Skin epidermis (tissue), 12 donors: ENCODE measurements at regions not wholly inside any gene's neighbourhood (a gene's known extent, or its start where the extent isn't known, plus 50 kb on each side); places are given as distances from the start of the nearest gene placed in this dataset.
"Not testable (repeated sequence)": the region's sequence is repeated elsewhere in the genome, so short reads cannot be mapped to it uniquely, and the experiment has no call there.

Experiments
- H3K27ac ChIP-seq, 21 experiments: fragments of 200-600 bp; sonication (generic) in 11 of 21; one replicate each; pipeline ENCODE4 v1.5.0; 2020; ENCODE audit warnings: mild to moderate bottlenecking in 3 of 21, inconsistent platforms in 2 of 21, moderate library complexity in 2 of 21
- H3K4me3 ChIP-seq, 7 experiments: fragments of 200-600 bp; sonication (generic) in 2 of 7; one replicate each; pipeline ENCODE4 v1.5.0; 2020; ENCODE audit warnings: inconsistent platforms in 2 of 7, mild to moderate bottlenecking in 2 of 7, moderate library complexity in 1 of 7

GRCh38 chr3:164781755-164782154 is 296.5 kb downstream of the SI start:
- H3K27ac ChIP-seq, result no peak overlapping the region

DNA sequence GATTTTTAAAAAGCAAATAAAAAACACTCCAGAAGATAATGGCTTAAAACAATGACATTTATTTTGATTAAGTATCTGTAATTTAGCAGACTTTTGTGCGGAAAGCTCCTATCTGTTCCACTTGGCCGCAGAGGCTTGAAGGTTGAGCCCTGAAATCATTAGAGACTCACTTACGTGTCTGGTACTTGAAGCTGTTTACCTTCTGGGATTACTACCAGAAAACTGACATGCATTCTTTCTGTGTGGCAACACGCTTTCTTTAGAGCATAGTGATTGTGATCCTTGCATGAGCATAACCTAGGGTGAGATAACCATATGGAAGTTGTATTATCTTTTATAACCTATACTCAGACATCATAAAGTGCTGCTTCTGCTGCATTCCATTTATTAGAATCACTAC is 298.5 kb downstream of the SI start:
- Histone ChIP-seq H3K4me3 (no peak overlapping the region), H3K27ac (no peak overlapping the region)

More at GRCh38 chr3:164781755-164782154, 296.5 kb downstream of the SI start:
- no peak overlapping the region for H3K4me3 ChIP-seq

DNA sequence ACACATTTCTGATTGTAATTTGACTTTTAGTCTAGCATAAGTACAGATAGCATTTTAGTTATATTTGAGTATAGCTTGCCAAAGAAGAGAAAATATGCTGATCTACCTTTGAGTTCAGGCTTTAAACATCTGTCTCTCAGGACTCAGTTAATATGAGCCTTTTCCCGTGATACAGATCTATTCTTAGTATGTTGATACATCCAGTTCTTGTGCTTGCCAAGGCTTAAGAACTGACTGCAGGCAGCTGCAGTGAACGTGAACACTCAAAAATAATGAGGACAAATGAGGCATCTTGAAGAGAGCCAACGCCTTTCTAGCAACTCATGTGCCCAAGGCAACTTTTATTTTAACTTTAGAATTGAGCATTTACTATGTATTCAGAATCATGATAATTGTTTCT is 325.5 kb downstream of the SI start:
- Histone ChIP-seq H3K4me3 (no peak overlapping the region), H3K27ac (no peak overlapping the region)

DNA sequence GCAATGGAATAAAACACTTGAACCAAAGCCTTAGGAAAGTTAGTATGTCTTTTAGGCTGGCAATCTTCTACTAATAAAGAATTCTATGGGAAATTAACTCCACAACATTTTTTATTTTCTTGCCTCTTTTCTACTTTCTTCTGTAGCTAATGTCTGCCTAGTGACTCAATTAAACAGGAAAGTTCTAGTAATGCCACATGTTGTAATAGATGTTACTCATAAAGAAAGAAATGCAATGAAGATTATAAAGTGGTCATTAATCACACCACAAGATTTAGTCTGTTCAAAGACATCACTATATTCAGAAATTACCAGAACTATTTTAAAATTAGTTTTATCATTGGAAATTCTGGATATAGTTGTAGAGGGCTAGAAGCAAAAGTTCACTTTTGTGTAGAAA is 329.7 kb downstream of the SI start:
- Histone ChIP-seq H3K4me3 (no peak overlapping the region), H3K27ac (no peak overlapping the region)

GRCh38 chr3:164741869-164742268 is 336.4 kb downstream of the SI start:
- Histone ChIP-seq H3K4me3 (no peak overlapping the region), H3K27ac (no peak overlapping the region)

GRCh38 chr3:164737174-164737573 is 341.1 kb downstream of the SI start:
- Histone ChIP-seq H3K4me3 (no peak overlapping the region), H3K27ac (no peak overlapping the region)

DNA sequence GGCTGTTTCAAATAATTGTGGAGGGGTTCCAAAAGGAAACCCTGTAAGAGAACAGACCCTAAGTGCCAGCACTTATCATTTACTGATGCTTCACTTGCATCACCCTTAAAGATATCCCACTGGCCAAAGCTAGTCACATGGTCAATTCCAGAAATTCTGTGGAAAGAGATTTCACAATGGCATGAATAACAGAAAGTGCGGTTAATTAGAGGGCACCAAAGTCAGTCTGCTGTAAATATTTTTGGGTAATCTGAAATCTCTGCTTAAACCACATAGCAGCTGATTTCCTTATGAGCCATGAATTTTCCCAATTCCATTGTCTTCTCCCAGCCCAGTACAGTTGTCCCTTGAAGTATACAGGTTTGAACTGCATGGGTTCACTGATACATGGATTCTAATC is 346.1 kb downstream of the SI start:
- H3K27ac ChIP-seq, result no peak overlapping the region
- H3K4me3 ChIP-seq, result no peak overlapping the region

DNA sequence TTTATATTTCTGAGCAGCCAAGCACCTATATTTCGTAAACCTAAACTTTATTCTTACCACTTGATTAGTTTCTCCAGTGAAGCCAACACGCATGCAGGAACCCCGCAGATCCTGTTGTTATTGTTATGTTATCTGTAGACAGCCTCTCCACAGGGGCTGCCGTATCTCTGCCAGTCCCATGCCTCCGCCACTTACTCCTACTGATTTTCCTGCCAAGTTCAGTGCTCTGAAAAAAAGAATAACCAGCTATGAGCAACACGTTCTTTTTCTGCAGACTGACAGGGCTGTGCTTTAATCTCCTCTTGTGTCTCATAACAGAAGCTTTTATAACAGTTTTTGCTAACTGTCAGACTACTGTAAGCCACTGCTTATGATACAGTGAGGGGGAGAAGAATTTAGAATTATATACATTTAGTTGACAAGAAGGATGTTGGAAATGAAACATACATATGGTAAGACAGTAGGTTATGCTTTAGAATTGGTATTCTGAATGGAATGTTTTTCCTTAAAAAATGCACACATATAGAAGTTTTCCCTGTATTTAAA is 347.4 kb downstream of the SI start:
- H3K27ac ChIP-seq, result no peak overlapping the region
- H3K4me3 ChIP-seq, result no peak overlapping the region

DNA sequence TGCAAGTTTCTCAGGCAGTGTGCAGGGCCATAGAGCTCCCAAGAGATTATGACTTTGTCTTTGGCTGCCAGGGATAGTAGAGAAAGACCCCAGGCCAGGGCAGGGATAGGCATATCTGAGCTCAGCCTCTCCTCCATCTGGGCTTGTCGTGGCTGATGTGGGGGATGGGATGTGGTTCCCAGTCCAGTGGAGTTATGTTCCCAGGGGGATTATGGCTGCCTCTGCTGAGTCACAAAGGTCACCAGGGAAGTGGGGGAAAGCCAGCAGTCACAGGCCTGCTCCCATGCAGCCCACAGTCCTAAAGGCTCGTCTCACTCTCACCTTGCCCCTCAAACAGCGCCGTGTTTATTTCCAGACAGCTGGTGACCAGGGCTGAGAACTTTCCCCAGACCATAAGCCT is 354.9 kb downstream of the SI start:
- no peak overlapping the region for H3K27ac ChIP-seq
- H3K4me3 ChIP-seq, result no peak overlapping the region

- H3K4me3 ChIP-seq, H3K27ac ChIP-seq: not testable (repeated sequence)
Measured at GRCh38 chr3:164702808-164703207, 375.5 kb downstream of the SI start.

GRCh38 chr3:164687902-164688301 is 390.4 kb downstream of the SI start:
- H3K4me3 ChIP-seq, result no peak overlapping the region
- H3K27ac ChIP-seq, result no peak overlapping the region

DNA sequence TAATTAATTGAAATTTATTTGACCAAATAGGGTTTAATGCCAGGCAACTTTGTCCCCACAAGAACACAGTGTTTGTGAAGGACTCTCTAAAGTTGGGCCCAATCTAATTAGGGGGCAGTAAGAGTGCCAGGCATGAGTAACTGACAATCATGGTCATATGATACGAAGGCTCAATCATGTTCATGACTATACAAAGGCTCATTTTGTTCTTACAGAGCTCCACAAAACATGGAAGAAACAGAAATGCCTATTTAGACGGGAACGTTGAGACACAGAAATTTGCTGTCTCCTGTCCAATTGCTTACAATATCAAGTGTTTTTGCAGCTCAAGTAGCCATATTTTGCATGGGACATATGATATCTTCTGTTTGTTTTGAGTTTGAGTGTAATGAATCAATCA is 391.1 kb downstream of the SI start:
- H3K4me3 ChIP-seq, result no peak overlapping the region
- H3K27ac ChIP-seq, result no peak overlapping the region

DNA sequence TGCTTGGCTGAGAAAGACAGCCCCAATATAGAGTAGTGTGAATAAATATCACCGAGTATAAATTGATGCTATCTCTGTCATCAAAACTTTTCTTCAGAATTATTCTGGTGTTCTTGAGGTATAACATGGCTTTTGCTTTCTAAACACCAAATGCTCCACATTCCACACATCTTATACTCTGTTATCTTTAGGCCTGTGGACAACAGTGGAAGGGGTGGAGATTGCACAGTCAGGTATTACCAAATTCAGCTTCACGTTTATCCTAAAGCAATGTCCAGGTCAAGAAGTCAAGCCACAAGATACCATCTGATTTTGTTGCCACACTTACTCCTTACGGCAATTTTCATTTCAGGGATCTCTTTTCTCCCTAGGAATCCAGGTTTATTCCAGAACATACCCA is 394.8 kb downstream of the SI start:
- Histone ChIP-seq H3K27ac (no peak overlapping the region), H3K4me3 (no peak overlapping the region)

DNA sequence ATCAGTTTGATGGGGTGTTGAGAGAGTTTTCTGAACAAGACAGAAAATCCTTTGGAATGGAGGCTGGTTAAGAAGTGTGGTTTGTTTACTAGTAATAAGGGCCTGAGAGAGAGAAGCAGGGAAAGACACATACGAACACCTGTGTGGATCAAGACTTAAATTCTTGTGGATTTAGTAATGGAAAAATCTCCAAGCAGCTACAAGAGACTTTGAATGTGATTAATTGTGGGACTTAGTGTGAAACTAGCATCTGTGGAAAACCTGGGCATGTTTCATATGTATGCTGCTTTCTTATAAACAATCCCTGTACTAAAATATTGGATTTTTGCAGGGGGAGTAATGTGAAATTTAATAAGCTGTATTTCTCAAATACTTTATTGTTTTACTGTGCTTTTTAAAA is 399.1 kb downstream of the SI start:
- no peak overlapping the region for H3K4me3 ChIP-seq
- H3K27ac ChIP-seq, result no peak overlapping the region

GRCh38 chr3:164677317-164677716 is 401.0 kb downstream of the SI start:
- Histone ChIP-seq H3K27ac (no peak overlapping the region), H3K4me3 (no peak overlapping the region)

DNA sequence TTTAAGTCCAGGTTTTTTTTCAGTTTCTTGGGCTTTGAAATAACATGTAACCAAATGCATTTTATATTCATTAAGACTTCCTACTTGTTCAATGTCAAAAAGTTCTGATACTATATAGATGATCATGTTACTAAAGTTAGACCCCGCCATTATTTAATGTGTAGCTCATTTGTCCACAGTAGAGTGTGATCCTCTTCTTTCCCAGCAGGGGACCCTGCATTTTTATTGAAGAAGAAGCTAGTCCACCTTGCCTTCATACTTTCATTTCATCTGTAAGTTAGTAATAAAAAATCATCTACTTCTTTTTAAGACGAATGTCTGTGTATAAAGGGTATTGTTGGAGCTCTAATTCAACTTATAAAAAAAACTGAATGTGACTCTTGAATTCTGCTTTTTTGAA is 404.6 kb downstream of the SI start:
- Histone ChIP-seq H3K4me3 (no peak overlapping the region), H3K27ac (no peak overlapping the region)

GRCh38 chr3:164658125-164658524 is 420.2 kb downstream of the SI start:
- H3K4me3 ChIP-seq, result no peak overlapping the region
- no peak overlapping the region for H3K27ac ChIP-seq

GRCh38 chr3:164657631-164658030 is 420.7 kb downstream of the SI start:
- Histone ChIP-seq H3K27ac (no peak overlapping the region), H3K4me3 (no peak overlapping the region)

GRCh38 chr3:164655462-164655861 is 422.8 kb downstream of the SI start:
- H3K4me3 ChIP-seq, result no peak overlapping the region
- no peak overlapping the region for H3K27ac ChIP-seq

- Histone ChIP-seq H3K27ac (no peak overlapping the region), H3K4me3 (no peak overlapping the region)
Measured at GRCh38 chr3:164641071-164641470, 437.2 kb downstream of the SI start.

GRCh38 chr3:164640591-164640990 is 437.7 kb downstream of the SI start:
- H3K27ac ChIP-seq, result no peak overlapping the region
- no peak overlapping the region for H3K4me3 ChIP-seq

- H3K4me3 ChIP-seq, result no peak overlapping the region
- no peak overlapping the region for H3K27ac ChIP-seq
Measured at GRCh38 chr3:164620956-164621355, 457.3 kb downstream of the SI start.

- Histone ChIP-seq H3K4me3 (no peak overlapping the region), H3K27ac (no peak overlapping the region)
Measured at GRCh38 chr3:164620423-164620822, 457.9 kb downstream of the SI start.
